ENCODE measurements at regions not wholly inside any gene's neighbourhood (a gene's known extent, or its start where the extent isn't known, plus 50 kb on each side); places are given as distances from the start of the nearest gene placed in this dataset.
A peak's percentile ranks its signal among the peaks of the same experiment; 100 is the strongest.

DNA sequence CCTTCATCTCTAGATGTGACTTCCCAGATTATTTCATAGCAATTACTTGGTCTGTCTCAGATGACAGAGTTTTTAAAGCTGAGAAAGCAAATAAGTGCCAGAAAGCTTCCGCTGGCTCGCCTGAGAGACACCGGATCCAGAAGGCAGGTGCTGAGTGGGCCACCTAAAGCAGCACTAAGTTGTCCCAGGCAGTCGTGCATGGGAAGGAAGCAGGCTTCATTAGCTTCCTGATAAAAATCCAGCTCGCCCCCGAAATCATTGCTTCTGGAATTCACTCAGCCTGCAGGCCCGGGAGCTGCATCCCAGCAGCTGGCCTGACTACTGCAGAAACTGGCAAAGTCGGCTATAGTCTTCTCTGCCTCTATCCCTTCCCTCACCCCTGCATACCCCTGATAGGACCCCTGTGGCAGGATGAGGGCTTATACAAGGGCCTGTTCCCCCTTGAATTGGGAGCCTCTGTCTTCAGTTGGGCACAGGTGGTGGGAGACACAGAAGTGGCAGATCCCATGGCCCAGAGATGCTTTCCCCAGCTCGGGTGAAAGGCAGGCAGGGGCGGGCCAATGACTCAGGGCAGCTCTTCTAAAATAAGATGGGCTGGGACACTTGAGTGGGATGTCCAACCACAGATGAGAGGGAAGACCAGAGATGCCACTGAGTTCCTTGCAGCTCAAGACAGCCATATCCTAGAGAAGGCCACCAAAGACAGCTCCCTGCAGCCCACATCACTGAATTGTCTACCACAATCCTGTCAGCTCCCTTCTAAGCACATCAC, 262.4 kb upstream of the PKDCC start:
- ATAC-seq (no peak), DNase-seq (no peak)
- Histone ChIP-seq H3K27me3 (peaks cover 0 to 5% (median 0%) of the 10 kb centered on the region in 7 donors), H3K36me3 (no peaks in the 10 kb centered on the region), H3K4me3 (no peak overlapping the region), H3K9me3 (no peaks in the 10 kb centered on the region), H3K27ac (no peak overlapping the region), H3K4me1 (peaks cover 0 to 3% (median 0%) of the 10 kb centered on the region in 9 donors)
- intact Hi-C loops (cut with DNase I), result loop anchor here in 3 of 10 donors (10.0 kb wide), 3 partner anchors 371 to 1881 kb away; no protein-coding TSS in a partner anchor
- WGBS, 2 donors, result 64 to 71% methylated on average over 10 of the region's 10 CpGs
- TF ChIP-seq, protein P1, sequence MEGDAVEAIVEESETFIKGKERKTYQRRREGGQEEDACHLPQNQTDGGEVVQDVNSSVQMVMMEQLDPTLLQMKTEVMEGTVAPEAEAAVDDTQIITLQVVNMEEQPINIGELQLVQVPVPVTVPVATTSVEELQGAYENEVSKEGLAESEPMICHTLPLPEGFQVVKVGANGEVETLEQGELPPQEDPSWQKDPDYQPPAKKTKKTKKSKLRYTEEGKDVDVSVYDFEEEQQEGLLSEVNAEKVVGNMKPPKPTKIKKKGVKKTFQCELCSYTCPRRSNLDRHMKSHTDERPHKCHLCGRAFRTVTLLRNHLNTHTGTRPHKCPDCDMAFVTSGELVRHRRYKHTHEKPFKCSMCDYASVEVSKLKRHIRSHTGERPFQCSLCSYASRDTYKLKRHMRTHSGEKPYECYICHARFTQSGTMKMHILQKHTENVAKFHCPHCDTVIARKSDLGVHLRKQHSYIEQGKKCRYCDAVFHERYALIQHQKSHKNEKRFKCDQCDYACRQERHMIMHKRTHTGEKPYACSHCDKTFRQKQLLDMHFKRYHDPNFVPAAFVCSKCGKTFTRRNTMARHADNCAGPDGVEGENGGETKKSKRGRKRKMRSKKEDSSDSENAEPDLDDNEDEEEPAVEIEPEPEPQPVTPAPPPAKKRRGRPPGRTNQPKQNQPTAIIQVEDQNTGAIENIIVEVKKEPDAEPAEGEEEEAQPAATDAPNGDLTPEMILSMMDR (IDR thresholded peaks at IDR 0.05), result no peak

DNA sequence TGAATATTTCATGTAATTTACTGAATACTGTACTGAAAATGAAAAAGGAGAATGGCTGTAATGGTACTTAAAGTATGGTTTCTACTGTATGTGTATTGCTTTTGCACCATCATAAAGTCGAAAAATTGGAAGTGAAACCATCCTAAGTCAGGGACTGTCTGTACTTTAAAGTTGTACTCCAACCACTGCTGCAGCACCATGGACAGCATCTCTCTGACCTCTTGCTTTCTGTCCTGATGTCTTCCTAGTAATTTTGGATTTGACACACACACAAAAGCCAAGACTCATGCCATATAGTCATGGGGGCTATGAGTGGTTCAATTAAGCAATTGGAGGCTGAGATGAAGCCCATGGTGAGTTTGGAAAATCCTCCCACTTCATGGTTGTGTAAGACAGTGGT, 256.3 kb upstream of the PKDCC start:
- TF ChIP-seq, protein P1 (IDR thresholded peaks at IDR 0.05), result no peak
- ATAC-seq (no peak), DNase-seq (peak in 1 of 2 donors; percentile 49)
- no peaks in the 10 kb centered on the region for H3K4me1 ChIP-seq
- no peak overlapping the region for H3K27ac ChIP-seq
- H3K27me3 ChIP-seq, result no peaks in the 10 kb centered on the region
- H3K9me3 ChIP-seq, result no peaks in the 10 kb centered on the region
- intact Hi-C loops (cut with DNase I), result no loop called here
- H3K4me3 ChIP-seq, result no peak overlapping the region
- 52 to 67% methylated on average over 1 of the region's 1 CpG for WGBS, 2 donors
- H3K36me3 ChIP-seq, result no peaks in the 10 kb centered on the region

DNA sequence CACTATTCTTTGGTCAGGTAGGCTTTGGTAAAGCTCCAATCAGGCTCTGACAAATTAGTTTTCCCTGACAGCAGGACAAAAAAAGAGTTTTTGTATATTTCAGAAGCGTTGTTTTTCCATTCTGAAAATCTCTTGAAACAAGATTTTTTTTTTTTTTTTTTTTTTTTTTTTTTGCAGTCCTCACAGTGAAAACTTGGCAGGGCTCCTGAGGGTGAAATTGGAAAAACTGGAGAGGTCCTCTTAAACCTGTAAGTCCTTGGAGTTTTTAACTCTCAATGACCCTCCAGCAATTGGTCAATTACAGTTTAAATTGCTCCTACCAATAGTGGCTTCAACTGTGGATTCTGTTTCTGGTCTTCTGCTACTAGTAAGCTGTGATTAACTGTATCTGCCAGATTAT, 244.5 kb upstream of the PKDCC start:
- H3K4me1 ChIP-seq, result no peaks in the 10 kb centered on the region
- no peaks in the 10 kb centered on the region for H3K27me3 ChIP-seq
- no peaks in the 10 kb centered on the region for H3K36me3 ChIP-seq
- ATAC-seq, result no peak
- intact Hi-C loops (cut with DNase I), result no loop called here
- H3K9me3 ChIP-seq, result peaks cover 0 to 34% (median 7%) of the 10 kb centered on the region in 11 donors
- H3K27ac ChIP-seq, result no peak overlapping the region
- TF ChIP-seq, protein P1 (IDR thresholded peaks at IDR 0.05), result no peak
- WGBS, 2 donors, result 56 to 72% methylated on average over 1 of the region's 1 CpG
- no peak for DNase-seq
- no peak overlapping the region for H3K4me3 ChIP-seq

DNA sequence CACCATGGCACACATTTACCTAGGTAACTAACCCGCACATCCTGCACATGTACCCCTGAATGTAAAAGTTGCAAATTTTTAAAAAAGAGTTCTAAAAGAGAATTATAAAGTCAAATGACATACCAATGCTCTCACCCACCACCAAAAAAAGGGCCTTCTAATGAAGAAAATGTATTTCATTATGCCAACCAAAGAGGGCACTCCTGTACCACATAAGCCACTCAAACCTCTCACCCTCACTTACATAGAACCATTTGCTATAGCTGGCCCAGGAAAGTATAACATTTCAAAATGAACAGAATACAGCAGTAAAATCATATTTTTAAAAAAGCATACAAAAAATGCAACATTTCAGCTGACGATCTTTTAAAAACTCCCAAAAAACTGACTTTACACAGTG, 241.5 kb upstream of the PKDCC start:
- H3K27ac ChIP-seq, result no peak overlapping the region
- ATAC-seq, result no peak
- 92 to 100% methylated on average over 2 of the region's 2 CpGs for WGBS, 2 donors
- peaks cover 0 to 18% (median 3%) of the 10 kb centered on the region in 11 donors for H3K9me3 ChIP-seq
- TF ChIP-seq, protein P1 (IDR thresholded peaks at IDR 0.05), result no peak
- H3K27me3 ChIP-seq, result peaks cover 0 to 3% (median 0%) of the 10 kb centered on the region in 7 donors
- DNase-seq, result no peak
- intact Hi-C loops (cut with DNase I), result no loop called here
- H3K4me3 ChIP-seq, result no peak overlapping the region
- no peaks in the 10 kb centered on the region for H3K36me3 ChIP-seq
- H3K4me1 ChIP-seq, result no peaks in the 10 kb centered on the region

Measured in heart right ventricle (tissue), 16 donors.